Osteoblast (primary cell): ENCODE measurements at regions not wholly inside any gene's neighbourhood (a gene's known extent, or its start where the extent isn't known, plus 50 kb on each side); places are given as distances from the start of the nearest gene placed in this dataset.

Experiments
- DNase-seq: peaks from one replicate; pipeline ENCODE4 v3.0.0; 2011; ENCODE audit warnings: low spot score, mixed read lengths; ENCODE audit not compliant: insufficient read length; ENCODE audit errors: missing footprints
- H2AFZ ChIP-seq: 2 replicates; pipeline ENCODE4 v1.6.0; 2011; ENCODE audit warnings: mild to moderate bottlenecking, low read length
- H3K27ac ChIP-seq: 2 replicates; pipeline ENCODE4 v1.5.1; 2011; ENCODE audit warnings: mild to moderate bottlenecking, low read depth, low read length, moderate library complexity
- H3K27me3 ChIP-seq: 2 replicates; pipeline ENCODE4 v1.6.0; 2012; ENCODE audit warnings: mild to moderate bottlenecking, control low read depth, inconsistent platforms, low read length, moderate library complexity; ENCODE audit not compliant: insufficient read depth
- H3K36me3 ChIP-seq: 2 replicates; pipeline ENCODE4 v1.5.1; 2011; ENCODE audit warnings: mild to moderate bottlenecking, low read length, control low read depth, moderate library complexity; ENCODE audit not compliant: insufficient read depth
- H3K4me1 ChIP-seq: 2 replicates; pipeline ENCODE4 v1.5.1; 2011; ENCODE audit warnings: mild to moderate bottlenecking, low read length, control low read depth, moderate library complexity; ENCODE audit not compliant: insufficient read depth
- H3K4me2 ChIP-seq: 2 replicates; pipeline ENCODE4 v1.6.0; 2011; ENCODE audit warnings: mild to moderate bottlenecking, low read length; ENCODE audit not compliant: insufficient read depth
- H3K4me3 ChIP-seq: fragments of 200-600 bp; sonication (generic); 3 replicates; pipeline ENCODE4 v1.5.1; 2012; ENCODE audit warnings: mild to moderate bottlenecking, low read length, inconsistent platforms; ENCODE audit not compliant: insufficient read depth
- H3K79me2 ChIP-seq: 2 replicates; pipeline ENCODE4 v1.6.0; 2012; ENCODE audit warnings: mild to moderate bottlenecking, low read length, control low read depth, inconsistent platforms; ENCODE audit not compliant: insufficient read depth
- H3K9me3 ChIP-seq: 2 replicates; pipeline ENCODE4 v1.5.1; 2011; ENCODE audit warnings: low read depth, low read length, control low read depth
- H4K20me1 ChIP-seq: 2 replicates; pipeline ENCODE4 v1.6.0; 2012; ENCODE audit warnings: mild to moderate bottlenecking, low read length, control low read depth; ENCODE audit not compliant: insufficient read depth
- CTCF ChIP-seq: IDR thresholded peaks from 2 replicates; pipeline ENCODE4 v1.5.1; 2011; ENCODE audit warnings: mild to moderate bottlenecking, low read depth, low read length, moderate library complexity; ENCODE audit errors: extremely low read depth

GRCh38 chr10:29820890-29821461 is 186.2 kb upstream of the SVIL start:
- Histone ChIP-seq H3K4me2 (no peak overlapping the region), H3K27me3 (peaks cover 23% of the 10 kb centered on the region), H3K79me2 (no peaks in the 10 kb centered on the region), H4K20me1 (no peaks in the 10 kb centered on the region), H3K27ac (no peak overlapping the region), H3K36me3 (no peaks in the 10 kb centered on the region), H3K4me3 (no peak overlapping the region), H2AFZ (no peak overlapping the region), H3K4me1 (no peaks in the 10 kb centered on the region), H3K9me3 (no peaks in the 10 kb centered on the region)
- no peak for TF ChIP-seq CTCF
- DNase-seq = no peak

- TF ChIP-seq CTCF = no peak
- Histone ChIP-seq H3K27ac (no peak overlapping the region), H2AFZ (no peak overlapping the region), H3K27me3 (peaks cover 21% of the 10 kb centered on the region), H3K4me1 (peaks cover 6% of the 10 kb centered on the region), H3K9me3 (no peaks in the 10 kb centered on the region), H3K4me3 (no peak overlapping the region), H3K36me3 (no peaks in the 10 kb centered on the region), H3K4me2 (no peak overlapping the region), H3K79me2 (no peaks in the 10 kb centered on the region), H4K20me1 (no peaks in the 10 kb centered on the region)
- no peak for DNase-seq
Measured at GRCh38 chr10:29816801-29817558, 182.2 kb upstream of the SVIL start.

- H3K4me3 ChIP-seq = no peak overlapping the region
- DNase-seq = no peak
- no peaks in the 10 kb centered on the region for H3K9me3 ChIP-seq
- no peak overlapping the region for H3K4me2 ChIP-seq
- no peaks in the 10 kb centered on the region for H3K36me3 ChIP-seq
- no peak overlapping the region for H2AFZ ChIP-seq
- no peak overlapping the region for H3K27ac ChIP-seq
- TF ChIP-seq CTCF = no peak
- peaks cover 14% of the 10 kb centered on the region for H3K4me1 ChIP-seq
- peaks cover 11% of the 10 kb centered on the region for H3K27me3 ChIP-seq
- H3K79me2 ChIP-seq = no peaks in the 10 kb centered on the region
- H4K20me1 ChIP-seq = no peaks in the 10 kb centered on the region
Measured at GRCh38 chr10:29815572-29815971, 180.8 kb upstream of the SVIL start.

- H3K79me2 ChIP-seq = no peaks in the 10 kb centered on the region
- H3K27ac ChIP-seq = peak overlapping the region; percentile 63
- no peaks in the 10 kb centered on the region for H4K20me1 ChIP-seq
- peaks cover 9% of the 10 kb centered on the region for H3K27me3 ChIP-seq
- H3K36me3 ChIP-seq = no peaks in the 10 kb centered on the region
- H3K4me2 ChIP-seq = peak overlapping the region; percentile 29
- DNase-seq = peak; percentile 88
- no peak overlapping the region for H2AFZ ChIP-seq
- TF ChIP-seq CTCF = no peak
- no peaks in the 10 kb centered on the region for H3K9me3 ChIP-seq
- no peak overlapping the region for H3K4me3 ChIP-seq
- peaks cover 20% of the 10 kb centered on the region for H3K4me1 ChIP-seq
Measured at GRCh38 chr10:29811751-29812427, 177.1 kb upstream of the SVIL start.
